ENCODE measurements at regions not wholly inside any gene's neighbourhood (a gene's known extent, or its start where the extent isn't known, plus 50 kb on each side); places are given as distances from the start of the nearest gene placed in this dataset.

GRCh38 chr6:3900744-3901336 is 51.7 kb downstream of the FAM50B start:
- H3K36me3 ChIP-seq (ENCODE audit: control insufficient read depth, insufficient read depth, low read length), result no peaks in the 10 kb centered on the region
- peaks cover 17% of the 10 kb centered on the region for H3K4me1 ChIP-seq (ENCODE audit: control insufficient read depth, insufficient read depth, low read length)
- H3K9ac ChIP-seq (ENCODE audit: low read length), result no peak overlapping the region
- no peaks in the 10 kb centered on the region for H3K9me3 ChIP-seq (ENCODE audit: control insufficient read depth, low read length)
- H3K27me3 ChIP-seq (ENCODE audit: control insufficient read depth, insufficient read depth, low read length), result no peaks in the 10 kb centered on the region
- H3K4me3 ChIP-seq (ENCODE audit: low read length), result no peak overlapping the region

GRCh38 chr6:3902871-3903648 is 53.9 kb downstream of the FAM50B start:
- H3K36me3 ChIP-seq (ENCODE audit: control insufficient read depth, insufficient read depth, low read length), result no peaks in the 10 kb centered on the region
- H3K4me1 ChIP-seq (ENCODE audit: control insufficient read depth, insufficient read depth, low read length), result peaks cover 26% of the 10 kb centered on the region
- H3K9me3 ChIP-seq (ENCODE audit: control insufficient read depth, low read length), result no peaks in the 10 kb centered on the region
- H3K27me3 ChIP-seq (ENCODE audit: control insufficient read depth, insufficient read depth, low read length), result no peaks in the 10 kb centered on the region
- no peak overlapping the region for H3K9ac ChIP-seq (ENCODE audit: low read length)
- no peak overlapping the region for H3K4me3 ChIP-seq (ENCODE audit: low read length)

GRCh38 chr6:3904518-3904917 is 55.3 kb downstream of the FAM50B start:
- Histone ChIP-seq H3K36me3 (ENCODE audit: control insufficient read depth, insufficient read depth, low read length) (no peaks in the 10 kb centered on the region), H3K4me1 (ENCODE audit: control insufficient read depth, insufficient read depth, low read length) (peaks cover 34% of the 10 kb centered on the region), H3K9ac (ENCODE audit: low read length) (no peak overlapping the region), H3K27me3 (ENCODE audit: control insufficient read depth, insufficient read depth, low read length) (no peaks in the 10 kb centered on the region), H3K9me3 (ENCODE audit: control insufficient read depth, low read length) (no peaks in the 10 kb centered on the region), H3K4me3 (ENCODE audit: low read length) (no peak overlapping the region)

GRCh38 chr6:3905945-3906845 is 57.0 kb downstream of the FAM50B start:
- H3K9me3 ChIP-seq (ENCODE audit: control insufficient read depth, low read length), result no peaks in the 10 kb centered on the region
- no peak overlapping the region for H3K9ac ChIP-seq (ENCODE audit: low read length)
- no peaks in the 10 kb centered on the region for H3K27me3 ChIP-seq (ENCODE audit: control insufficient read depth, insufficient read depth, low read length)
- H3K4me3 ChIP-seq (ENCODE audit: low read length), result no peak overlapping the region
- H3K4me1 ChIP-seq (ENCODE audit: control insufficient read depth, insufficient read depth, low read length), result peaks cover 25% of the 10 kb centered on the region
- no peaks in the 10 kb centered on the region for H3K36me3 ChIP-seq (ENCODE audit: control insufficient read depth, insufficient read depth, low read length)

- Histone ChIP-seq H3K9me3 (ENCODE audit: control insufficient read depth, low read length) (no peaks in the 10 kb centered on the region), H3K4me1 (ENCODE audit: control insufficient read depth, insufficient read depth, low read length) (peaks cover 31% of the 10 kb centered on the region), H3K27me3 (ENCODE audit: control insufficient read depth, insufficient read depth, low read length) (no peaks in the 10 kb centered on the region), H3K4me3 (ENCODE audit: low read length) (no peak overlapping the region), H3K36me3 (ENCODE audit: control insufficient read depth, insufficient read depth, low read length) (no peaks in the 10 kb centered on the region), H3K9ac (ENCODE audit: low read length) (no peak overlapping the region)
These were observed 57.6 kb downstream of the FAM50B start for GRCh38 chr6:3906846-3907151.

GRCh38 chr6:3908223-3908622 is 59.0 kb downstream of the FAM50B start:
- H3K9ac ChIP-seq (ENCODE audit: low read length), result no peak overlapping the region
- H3K4me1 ChIP-seq (ENCODE audit: control insufficient read depth, insufficient read depth, low read length), result peaks cover 45% of the 10 kb centered on the region
- H3K36me3 ChIP-seq (ENCODE audit: control insufficient read depth, insufficient read depth, low read length), result no peaks in the 10 kb centered on the region
- H3K27me3 ChIP-seq (ENCODE audit: control insufficient read depth, insufficient read depth, low read length), result no peaks in the 10 kb centered on the region
- no peak overlapping the region for H3K4me3 ChIP-seq (ENCODE audit: low read length)
- H3K9me3 ChIP-seq (ENCODE audit: control insufficient read depth, low read length), result no peaks in the 10 kb centered on the region

- H3K4me3 ChIP-seq (ENCODE audit: low read length), result no peak overlapping the region
- no peaks in the 10 kb centered on the region for H3K36me3 ChIP-seq (ENCODE audit: control insufficient read depth, insufficient read depth, low read length)
- no peak overlapping the region for H3K9ac ChIP-seq (ENCODE audit: low read length)
- peaks cover 50% of the 10 kb centered on the region for H3K4me1 ChIP-seq (ENCODE audit: control insufficient read depth, insufficient read depth, low read length)
- no peaks in the 10 kb centered on the region for H3K27me3 ChIP-seq (ENCODE audit: control insufficient read depth, insufficient read depth, low read length)
- no peaks in the 10 kb centered on the region for H3K9me3 ChIP-seq (ENCODE audit: control insufficient read depth, low read length)
These were observed 59.8 kb downstream of the FAM50B start for GRCh38 chr6:3908961-3909360.

- Histone ChIP-seq H3K36me3 (ENCODE audit: control insufficient read depth, insufficient read depth, low read length) (no peaks in the 10 kb centered on the region), H3K27me3 (ENCODE audit: control insufficient read depth, insufficient read depth, low read length) (no peaks in the 10 kb centered on the region), H3K9ac (ENCODE audit: low read length) (no peak overlapping the region), H3K4me1 (ENCODE audit: control insufficient read depth, insufficient read depth, low read length) (peaks cover 60% of the 10 kb centered on the region), H3K4me3 (ENCODE audit: low read length) (no peak overlapping the region), H3K9me3 (ENCODE audit: control insufficient read depth, low read length) (no peaks in the 10 kb centered on the region)
These were observed 61.0 kb downstream of the FAM50B start for GRCh38 chr6:3910106-3910663.

- H3K4me3 ChIP-seq (ENCODE audit: low read length), result peak overlapping the region; percentile 6
- H3K9me3 ChIP-seq (ENCODE audit: control insufficient read depth, low read length), result no peaks in the 10 kb centered on the region
- H3K36me3 ChIP-seq (ENCODE audit: control insufficient read depth, insufficient read depth, low read length), result no peaks in the 10 kb centered on the region
- no peak overlapping the region for H3K9ac ChIP-seq (ENCODE audit: low read length)
- peaks cover 58% of the 10 kb centered on the region for H3K4me1 ChIP-seq (ENCODE audit: control insufficient read depth, insufficient read depth, low read length)
- no peaks in the 10 kb centered on the region for H3K27me3 ChIP-seq (ENCODE audit: control insufficient read depth, insufficient read depth, low read length)
These were observed 62.0 kb downstream of the FAM50B start for GRCh38 chr6:3911130-3911529.

GRCh38 chr6:3911614-3912336 is 62.6 kb downstream of the FAM50B start:
- Histone ChIP-seq H3K9ac (ENCODE audit: low read length) (no peak overlapping the region), H3K9me3 (ENCODE audit: control insufficient read depth, low read length) (no peaks in the 10 kb centered on the region), H3K4me3 (ENCODE audit: low read length) (peak overlapping the region; percentile 6), H3K36me3 (ENCODE audit: control insufficient read depth, insufficient read depth, low read length) (no peaks in the 10 kb centered on the region), H3K4me1 (ENCODE audit: control insufficient read depth, insufficient read depth, low read length) (peaks cover 52% of the 10 kb centered on the region), H3K27me3 (ENCODE audit: control insufficient read depth, insufficient read depth, low read length) (no peaks in the 10 kb centered on the region)

- no peaks in the 10 kb centered on the region for H3K27me3 ChIP-seq (ENCODE audit: control insufficient read depth, insufficient read depth, low read length)
- no peaks in the 10 kb centered on the region for H3K36me3 ChIP-seq (ENCODE audit: control insufficient read depth, insufficient read depth, low read length)
- H3K4me3 ChIP-seq (ENCODE audit: low read length), result no peak overlapping the region
- no peaks in the 10 kb centered on the region for H3K9me3 ChIP-seq (ENCODE audit: control insufficient read depth, low read length)
- H3K9ac ChIP-seq (ENCODE audit: low read length), result peak overlapping the region; percentile 12
- peaks cover 52% of the 10 kb centered on the region for H3K4me1 ChIP-seq (ENCODE audit: control insufficient read depth, insufficient read depth, low read length)
These were observed 63.3 kb downstream of the FAM50B start for GRCh38 chr6:3912361-3913076.

Measured in mucosa of stomach (tissue), 1 donor.